ENCODE measurements at regions not wholly inside any gene's neighbourhood (a gene's known extent, or its start where the extent isn't known, plus 50 kb on each side); places are given as distances from the start of the nearest gene placed in this dataset.

GRCh38 chr22:27192135-27192829 is 534.9 kb downstream of the MIAT start:
- WGBS (ENCODE audit: insufficient coverage) = 96% methylated on average over 14 of the region's 17 CpGs
- Mint-ChIP-seq H3K9me3 (ENCODE audit: insufficient read depth) (peaks cover 1% of the 10 kb centered on the region), H3K27me3 (peaks cover 7% of the 10 kb centered on the region), H3K4me1 (no peaks in the 10 kb centered on the region), H3K27ac (no peak overlapping the region), H3K4me3 (no peak overlapping the region)
- no peaks in the 10 kb centered on the region for H3K4me1 ChIP-seq (ENCODE audit: control insufficient read depth in 2 of 2, insufficient read depth in 2 of 2, low read length in 2 of 2)
- no peaks in the 10 kb centered on the region for H3K79me2 ChIP-seq (ENCODE audit: control insufficient read depth, insufficient read depth, low read length)
- H3K36me3 ChIP-seq (replicated peaks in 1 of 2; ENCODE audit: control extremely low read depth in 1 of 2, control insufficient read depth in 1 of 2, extremely low read depth in 1 of 2, insufficient read depth in 2 of 2, low read length in 1 of 2) = no peaks in the 10 kb centered on the region
- CTCF ChIA-PET = no interaction called here
- H3K27ac ChIP-seq (ENCODE audit: low read length in 2 of 2) = no peak overlapping the region
- H3K9ac ChIP-seq (ENCODE audit: low read length) = no peak overlapping the region
- H4K20me1 ChIP-seq (ENCODE audit: control insufficient read depth, insufficient read depth, low read length, poor library complexity, severe bottlenecking) = no peaks in the 10 kb centered on the region
- intact Hi-C loops (cut with micrococcal nuclease) = no loop called here
- no peak overlapping the region for H2AFZ ChIP-seq (ENCODE audit: insufficient read depth, low read depth, low read length, poor library complexity, severe bottlenecking)
- H3K9me3 ChIP-seq (ENCODE audit: control extremely low read depth in 1 of 3, control insufficient read depth in 2 of 3, insufficient read depth in 1 of 3, low read length in 2 of 3) = peaks cover 0 to 9% (median 6%) of the 10 kb centered on the region in 3 donors
- no peak for DNase-seq
- no peak overlapping the region for H3K4me3 ChIP-seq (ENCODE audit: control extremely low read depth in 1 of 5, extremely low read depth in 1 of 5, insufficient read depth in 1 of 5, low read depth in 2 of 5, low read length in 4 of 5)
- TF ChIP-seq EZH2 (IDR thresholded peaks at IDR 0.05; ENCODE audit: borderline replicate concordance, insufficient read depth, low read depth, low read length, poor library complexity, severe bottlenecking) (no peak), CTCF (IDR thresholded peaks at IDR 0.05) (no peak)
- ATAC-seq (ENCODE audit: low read depth) = no peak
- H3K27me3 ChIP-seq (replicated peaks in 1 of 4; ENCODE audit: control extremely low read depth in 1 of 4, control insufficient read depth in 3 of 4, insufficient read depth in 4 of 4, low read length in 3 of 4) = peaks cover 0 to 8% (median 0%) of the 10 kb centered on the region in 4 experiments
- POLR2A ChIA-PET = no interaction called here
- no peak overlapping the region for H3K4me2 ChIP-seq (replicated peaks; ENCODE audit: low read depth, low read length, poor library complexity, severe bottlenecking)

DNA sequence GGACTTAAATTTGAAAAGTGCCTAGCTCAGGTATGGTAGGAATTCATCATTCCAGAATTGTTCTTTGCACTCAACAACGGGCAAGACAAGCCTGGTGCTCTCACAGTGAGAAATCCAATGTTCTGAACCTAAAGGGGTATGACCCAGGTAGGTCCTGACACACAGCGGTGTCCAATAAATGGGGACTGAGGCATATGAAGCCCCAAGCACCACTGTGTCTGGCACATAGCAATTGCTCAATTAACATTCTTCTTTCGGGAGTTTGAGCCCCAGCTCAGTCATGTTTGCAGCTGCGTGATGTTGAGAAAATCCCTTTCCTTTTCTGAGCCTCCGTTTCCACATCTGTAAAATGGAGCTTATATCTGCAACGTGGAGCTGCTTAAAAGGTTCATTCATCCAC is 535.8 kb downstream of the MIAT start:
- 82% methylated on average over 6 of the region's 6 CpGs for WGBS (ENCODE audit: insufficient coverage)

More for the DNA sequence above, 535.8 kb downstream of the MIAT start:
- Mint-ChIP-seq H3K9me3 (ENCODE audit: insufficient read depth) (peaks cover 3% of the 10 kb centered on the region), H3K27me3 (peaks cover 7% of the 10 kb centered on the region), H3K4me3 (no peak overlapping the region), H3K27ac (no peak overlapping the region), H3K4me1 (no peaks in the 10 kb centered on the region)
- CTCF ChIA-PET = interaction anchor here (0.6 kb wide), 1 partner anchor 497 kb away, joined by 3 read pairs; no protein-coding TSS in a partner anchor
- Histone ChIP-seq H2AFZ (ENCODE audit: insufficient read depth, low read depth, low read length, poor library complexity, severe bottlenecking) (no peak overlapping the region), H3K4me3 (ENCODE audit: control extremely low read depth in 1 of 5, extremely low read depth in 1 of 5, insufficient read depth in 1 of 5, low read depth in 2 of 5, low read length in 4 of 5) (no peak overlapping the region), H3K36me3 (replicated peaks in 1 of 2; ENCODE audit: control extremely low read depth in 1 of 2, control insufficient read depth in 1 of 2, extremely low read depth in 1 of 2, insufficient read depth in 2 of 2, low read length in 1 of 2) (no peaks in the 10 kb centered on the region), H3K9me3 (ENCODE audit: control extremely low read depth in 1 of 3, control insufficient read depth in 2 of 3, insufficient read depth in 1 of 3, low read length in 2 of 3) (peaks cover 0 to 9% (median 6%) of the 10 kb centered on the region in 3 donors), H3K27me3 (replicated peaks in 1 of 4; ENCODE audit: control extremely low read depth in 1 of 4, control insufficient read depth in 3 of 4, insufficient read depth in 4 of 4, low read length in 3 of 4) (peaks cover 0 to 8% (median 0%) of the 10 kb centered on the region in 4 experiments), H3K4me2 (replicated peaks; ENCODE audit: low read depth, low read length, poor library complexity, severe bottlenecking) (no peak overlapping the region), H3K4me1 (ENCODE audit: control insufficient read depth in 2 of 2, insufficient read depth in 2 of 2, low read length in 2 of 2) (no peaks in the 10 kb centered on the region), H3K79me2 (ENCODE audit: control insufficient read depth, insufficient read depth, low read length) (no peaks in the 10 kb centered on the region), H4K20me1 (ENCODE audit: control insufficient read depth, insufficient read depth, low read length, poor library complexity, severe bottlenecking) (no peaks in the 10 kb centered on the region), H3K27ac (ENCODE audit: low read length in 2 of 2) (no peak overlapping the region), H3K9ac (ENCODE audit: low read length) (no peak overlapping the region)
- DNase-seq = no peak
- POLR2A ChIA-PET = no interaction called here
- no peak for ATAC-seq (ENCODE audit: low read depth)
- intact Hi-C loops (cut with micrococcal nuclease) = no loop called here
- no peak for TF ChIP-seq EZH2 (IDR thresholded peaks at IDR 0.05; ENCODE audit: borderline replicate concordance, insufficient read depth, low read depth, low read length, poor library complexity, severe bottlenecking)
- no peak for TF ChIP-seq CTCF (IDR thresholded peaks at IDR 0.05)
